ENCODE measurements at regions not wholly inside any gene's neighbourhood (a gene's known extent, or its start where the extent isn't known, plus 50 kb on each side); places are given as distances from the start of the nearest gene placed in this dataset.

- Histone ChIP-seq H3K9me3 (ENCODE audit: low read length) (no peaks in the 10 kb centered on the region), H3K4me3 (ENCODE audit: low read length) (no peak overlapping the region), H3K9ac (ENCODE audit: low read length) (no peak overlapping the region), H3K9me2 (ENCODE audit: insufficient read depth, low read length) (no peaks in the 10 kb centered on the region), H3F3A (ENCODE audit: insufficient read depth, low read length, poor library complexity, severe bottlenecking) (no peaks in the 10 kb centered on the region), H3K79me2 (replicated peaks; ENCODE audit: insufficient read depth, low read length) (no peaks in the 10 kb centered on the region), H2AFZ (ENCODE audit: low read depth, low read length) (no peak overlapping the region), H4K20me1 (ENCODE audit: insufficient read depth) (no peaks in the 10 kb centered on the region), H3K27ac (ENCODE audit: low read length) (no peak overlapping the region), H3K36me3 (ENCODE audit: insufficient read depth, low read length) (no peaks in the 10 kb centered on the region), H3K4me2 (ENCODE audit: low read length) (no peak overlapping the region), H3K27me3 (ENCODE audit: insufficient read depth, low read depth, low read length) (peaks cover 5% of the 10 kb centered on the region)
- TF ChIP-seq MXI1 (conservative IDR thresholded peaks at IDR 0.05; ENCODE audit: poor library complexity, severe bottlenecking) (no peak), RAD21 (conservative IDR thresholded peaks at IDR 0.05) (no peak), EP300 (conservative IDR thresholded peaks at IDR 0.05; ENCODE audit: poor library complexity, severe bottlenecking) (no peak), CTCF (IDR thresholded peaks at IDR 0.05; ENCODE audit: poor library complexity, severe bottlenecking) (no peak), REST (IDR thresholded peaks at IDR 0.05; ENCODE audit: borderline replicate concordance) (no peak), POLR2AphosphoS5 (IDR thresholded peaks at IDR 0.05) (no peak), TAF1 (IDR thresholded peaks at IDR 0.05; ENCODE audit: low read depth) (no peak), SMC3 (conservative IDR thresholded peaks at IDR 0.05; ENCODE audit: poor library complexity) (no peak), EZH2 (IDR thresholded peaks at IDR 0.05; ENCODE audit: borderline replicate concordance, insufficient read depth, low read length, poor library complexity, severe bottlenecking) (no peak)
Observed at GRCh38 chr9:106795031-106795430, 67.9 kb upstream of the ZNF462 start.

GRCh38 chr9:106796771-106797170, 66.2 kb upstream of the ZNF462 start:
- TF ChIP-seq EP300 (conservative IDR thresholded peaks at IDR 0.05; ENCODE audit: poor library complexity, severe bottlenecking) (no peak), POLR2AphosphoS5 (IDR thresholded peaks at IDR 0.05) (no peak), CTCF (IDR thresholded peaks at IDR 0.05; ENCODE audit: poor library complexity, severe bottlenecking) (no peak), MXI1 (conservative IDR thresholded peaks at IDR 0.05; ENCODE audit: poor library complexity, severe bottlenecking) (no peak), RAD21 (conservative IDR thresholded peaks at IDR 0.05) (no peak), TAF1 (IDR thresholded peaks at IDR 0.05; ENCODE audit: low read depth) (no peak), REST (IDR thresholded peaks at IDR 0.05; ENCODE audit: borderline replicate concordance) (no peak), SMC3 (conservative IDR thresholded peaks at IDR 0.05; ENCODE audit: poor library complexity) (no peak), EZH2 (IDR thresholded peaks at IDR 0.05; ENCODE audit: borderline replicate concordance, insufficient read depth, low read length, poor library complexity, severe bottlenecking) (no peak)
- no peaks in the 10 kb centered on the region for H3K36me3 ChIP-seq (ENCODE audit: insufficient read depth, low read length)
- H3K4me3 ChIP-seq (ENCODE audit: low read length) = no peak overlapping the region
- no peaks in the 10 kb centered on the region for H3K79me2 ChIP-seq (replicated peaks; ENCODE audit: insufficient read depth, low read length)
- H4K20me1 ChIP-seq (ENCODE audit: insufficient read depth) = no peaks in the 10 kb centered on the region
- H2AFZ ChIP-seq (ENCODE audit: low read depth, low read length) = no peak overlapping the region
- no peaks in the 10 kb centered on the region for H3K9me3 ChIP-seq (ENCODE audit: low read length)
- H3K9me2 ChIP-seq (ENCODE audit: insufficient read depth, low read length) = no peaks in the 10 kb centered on the region
- H3K4me2 ChIP-seq (ENCODE audit: low read length) = no peak overlapping the region
- no peaks in the 10 kb centered on the region for H3F3A ChIP-seq (ENCODE audit: insufficient read depth, low read length, poor library complexity, severe bottlenecking)
- H3K27ac ChIP-seq (ENCODE audit: low read length) = no peak overlapping the region
- H3K9ac ChIP-seq (ENCODE audit: low read length) = no peak overlapping the region
- H3K27me3 ChIP-seq (ENCODE audit: insufficient read depth, low read depth, low read length) = peaks cover 5% of the 10 kb centered on the region

All from neural cell (in vitro differentiated cells).